Endothelial cell (in vitro differentiated cells): ENCODE measurements at regions not wholly inside any gene's neighbourhood (a gene's known extent, or its start where the extent isn't known, plus 50 kb on each side); places are given as distances from the start of the nearest gene placed in this dataset.

Experiments used
- DNase-seq: peaks from one replicate; pipeline ENCODE4 v3.0.0; 2021; ENCODE audit warnings: low spot score
- H3K27ac Mint-ChIP-seq: one replicate; pipeline ENCODE4 v1.8.0; 2021; ENCODE audit warnings: mixed read lengths, inconsistent platforms; ENCODE audit not compliant: unreplicated experiment
- H3K27me3 Mint-ChIP-seq: one replicate; pipeline ENCODE4 v1.8.0; 2021; ENCODE audit warnings: mild to moderate bottlenecking, moderate library complexity, mixed read lengths, inconsistent platforms; ENCODE audit not compliant: unreplicated experiment
- H3K36me3 Mint-ChIP-seq: one replicate; pipeline ENCODE4 v1.8.0; 2021; ENCODE audit warnings: mild to moderate bottlenecking, low read depth, mixed read lengths, inconsistent platforms; ENCODE audit not compliant: unreplicated experiment
- H3K4me1 Mint-ChIP-seq: one replicate; pipeline ENCODE4 v1.8.0; 2021; ENCODE audit warnings: mild to moderate bottlenecking, mixed read lengths, inconsistent platforms; ENCODE audit not compliant: unreplicated experiment
- H3K4me3 Mint-ChIP-seq: one replicate; pipeline ENCODE4 v1.8.0; 2021; ENCODE audit warnings: mild to moderate bottlenecking, mixed read lengths, inconsistent platforms; ENCODE audit not compliant: unreplicated experiment
- H3K9me3 Mint-ChIP-seq: one replicate; pipeline ENCODE4 v1.8.0; 2021; ENCODE audit warnings: mixed read lengths, inconsistent platforms; ENCODE audit not compliant: unreplicated experiment
- TF ChIP-seq, protein P1 (sequence below): fragments of 200-600 bp; sonication (generic); IDR thresholded peaks from one replicate; pipeline ENCODE4 v1.5.0; 2021; ENCODE audit warnings: antibody characterized with exemption; ENCODE audit not compliant: unreplicated experiment

GRCh38 chr1:76763738-76764137 is 103.5 kb upstream of the ST6GALNAC5 start:
- Mint-ChIP-seq H3K4me3 (no peak overlapping the region), H3K27me3 (peaks cover 4% of the 10 kb centered on the region), H3K9me3 (no peaks in the 10 kb centered on the region), H3K4me1 (no peaks in the 10 kb centered on the region), H3K27ac (no peak overlapping the region), H3K36me3 (no peaks in the 10 kb centered on the region)
- TF ChIP-seq, protein P1, sequence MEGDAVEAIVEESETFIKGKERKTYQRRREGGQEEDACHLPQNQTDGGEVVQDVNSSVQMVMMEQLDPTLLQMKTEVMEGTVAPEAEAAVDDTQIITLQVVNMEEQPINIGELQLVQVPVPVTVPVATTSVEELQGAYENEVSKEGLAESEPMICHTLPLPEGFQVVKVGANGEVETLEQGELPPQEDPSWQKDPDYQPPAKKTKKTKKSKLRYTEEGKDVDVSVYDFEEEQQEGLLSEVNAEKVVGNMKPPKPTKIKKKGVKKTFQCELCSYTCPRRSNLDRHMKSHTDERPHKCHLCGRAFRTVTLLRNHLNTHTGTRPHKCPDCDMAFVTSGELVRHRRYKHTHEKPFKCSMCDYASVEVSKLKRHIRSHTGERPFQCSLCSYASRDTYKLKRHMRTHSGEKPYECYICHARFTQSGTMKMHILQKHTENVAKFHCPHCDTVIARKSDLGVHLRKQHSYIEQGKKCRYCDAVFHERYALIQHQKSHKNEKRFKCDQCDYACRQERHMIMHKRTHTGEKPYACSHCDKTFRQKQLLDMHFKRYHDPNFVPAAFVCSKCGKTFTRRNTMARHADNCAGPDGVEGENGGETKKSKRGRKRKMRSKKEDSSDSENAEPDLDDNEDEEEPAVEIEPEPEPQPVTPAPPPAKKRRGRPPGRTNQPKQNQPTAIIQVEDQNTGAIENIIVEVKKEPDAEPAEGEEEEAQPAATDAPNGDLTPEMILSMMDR, result no peak
- no peak for DNase-seq

GRCh38 chr1:76764638-76765454 is 102.4 kb upstream of the ST6GALNAC5 start:
- H3K9me3 Mint-ChIP-seq, result no peaks in the 10 kb centered on the region
- TF ChIP-seq, protein P1, result no peak
- H3K27ac Mint-ChIP-seq, result no peak overlapping the region
- no peak overlapping the region for H3K4me3 Mint-ChIP-seq
- peaks cover 4% of the 10 kb centered on the region for H3K27me3 Mint-ChIP-seq
- DNase-seq, result no peak
- no peaks in the 10 kb centered on the region for H3K36me3 Mint-ChIP-seq
- no peaks in the 10 kb centered on the region for H3K4me1 Mint-ChIP-seq

DNA sequence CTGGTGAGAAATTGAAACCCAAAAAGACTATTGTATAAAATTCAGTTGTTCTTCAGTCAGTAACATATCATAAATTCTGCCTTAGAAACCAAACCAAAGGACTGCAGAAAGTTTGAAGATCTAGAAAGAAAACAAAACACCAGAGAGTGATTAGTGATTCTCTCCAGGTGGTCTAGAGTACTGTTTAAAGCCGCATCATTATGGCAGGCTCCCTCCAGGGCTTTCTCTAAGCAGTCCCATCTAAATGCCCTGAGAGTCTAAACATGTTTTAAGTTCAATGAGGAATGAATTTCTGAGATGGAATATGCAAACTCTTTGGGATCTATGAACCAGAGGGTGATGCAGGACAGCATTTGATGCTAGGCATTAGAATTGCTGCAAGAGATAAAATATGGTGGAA is 100.9 kb upstream of the ST6GALNAC5 start:
- Mint-ChIP-seq H3K27ac (no peak overlapping the region), H3K27me3 (peaks cover 6% of the 10 kb centered on the region), H3K4me3 (no peak overlapping the region), H3K4me1 (no peaks in the 10 kb centered on the region), H3K9me3 (no peaks in the 10 kb centered on the region), H3K36me3 (no peaks in the 10 kb centered on the region)
- TF ChIP-seq, protein P1, result no peak
- DNase-seq, result no peak

GRCh38 chr1:76769911-76770310 is 97.4 kb upstream of the ST6GALNAC5 start:
- no peaks in the 10 kb centered on the region for H3K9me3 Mint-ChIP-seq
- no peaks in the 10 kb centered on the region for H3K4me1 Mint-ChIP-seq
- H3K4me3 Mint-ChIP-seq, result no peak overlapping the region
- no peak for DNase-seq
- H3K27ac Mint-ChIP-seq, result no peak overlapping the region
- H3K36me3 Mint-ChIP-seq, result no peaks in the 10 kb centered on the region
- H3K27me3 Mint-ChIP-seq, result peaks cover 6% of the 10 kb centered on the region
- TF ChIP-seq, protein P1, result no peak

- DNase-seq, result no peak
- Mint-ChIP-seq H3K27me3 (peaks cover 6% of the 10 kb centered on the region), H3K4me1 (no peaks in the 10 kb centered on the region), H3K36me3 (no peaks in the 10 kb centered on the region), H3K27ac (no peak overlapping the region), H3K4me3 (no peak overlapping the region), H3K9me3 (no peaks in the 10 kb centered on the region)
- TF ChIP-seq, protein P1, result no peak
Observed at GRCh38 chr1:76770979-76771378, 96.3 kb upstream of the ST6GALNAC5 start.
